H9 (cell line): ENCODE measurements at regions not wholly inside any gene's neighbourhood (a gene's known extent, or its start where the extent isn't known, plus 50 kb on each side); places are given as distances from the start of the nearest gene placed in this dataset.

Source experiments
- DNase-seq: peaks from one replicate; pipeline ENCODE4 v3.0.0-alpha.2; 2017
- H2AFZ ChIP-seq: one replicate; pipeline ENCODE4 v1.6.1; 2013; ENCODE audit warnings: mild to moderate bottlenecking, low read length, control low read depth, moderate library complexity
- H2AK5ac ChIP-seq: 2 replicates; pipeline ENCODE4 v1.6.1; 2013; ENCODE audit warnings: low read length, control low read depth, mixed read lengths; ENCODE audit not compliant: insufficient read length
- H2BK120ac ChIP-seq: one replicate; pipeline ENCODE4 v1.6.1; 2013; ENCODE audit warnings: low read depth, mild to moderate bottlenecking, low read length, control low read depth, inconsistent platforms; ENCODE audit not compliant: poor library complexity, severe bottlenecking
- H2BK12ac ChIP-seq: 2 replicates; pipeline ENCODE4 v1.6.1; 2013; ENCODE audit warnings: low read length, control low read depth, mixed read lengths, low read depth; ENCODE audit not compliant: insufficient read length
- H2BK15ac ChIP-seq: 2 replicates; pipeline ENCODE4 v1.6.1; 2013; ENCODE audit warnings: low read depth, low read length, control low read depth
- H2BK20ac ChIP-seq: one replicate; pipeline ENCODE4 v1.6.1; 2013; ENCODE audit warnings: low read depth, mild to moderate bottlenecking, low read length, control low read depth, inconsistent platforms; ENCODE audit not compliant: poor library complexity, severe bottlenecking
- H2BK5ac ChIP-seq: 2 replicates; pipeline ENCODE4 v1.6.1; 2013; ENCODE audit warnings: low read length, control low read depth, mixed read lengths; ENCODE audit not compliant: insufficient read length
- H3K14ac ChIP-seq: 2 replicates; pipeline ENCODE4 v1.6.1; 2013; ENCODE audit warnings: low read length, control low read depth; ENCODE audit not compliant: insufficient read depth
- H3K18ac ChIP-seq: 2 replicates; pipeline ENCODE4 v1.6.1; 2013; ENCODE audit warnings: low read depth, mild to moderate bottlenecking, mixed read lengths, low read length, control low read depth; ENCODE audit not compliant: insufficient read length
- H3K23ac ChIP-seq: 2 replicates; pipeline ENCODE4 v1.6.1; 2013; ENCODE audit warnings: low read length, control low read depth, mixed read lengths, low read depth; ENCODE audit not compliant: insufficient read length
- H3K23me2 ChIP-seq: 2 replicates; pipeline ENCODE4 v1.6.1; 2013; ENCODE audit warnings: low read depth, mild to moderate bottlenecking, mixed read lengths, low read length, control low read depth; ENCODE audit not compliant: insufficient read length, poor library complexity, severe bottlenecking
- H3K27ac ChIP-seq: 2 replicates; pipeline ENCODE4 v1.5.1; 2013; ENCODE audit warnings: low read length, control low read depth, mixed read lengths, low read depth; ENCODE audit not compliant: insufficient read length
- H3K27me3 ChIP-seq: 2 replicates; pipeline ENCODE4 v1.6.1; 2013; ENCODE audit warnings: low read length, control low read depth, inconsistent platforms; ENCODE audit not compliant: insufficient read depth
- H3K4ac ChIP-seq: 2 replicates; pipeline ENCODE4 v1.6.1; 2013; ENCODE audit warnings: low read depth, mild to moderate bottlenecking, control low read depth, inconsistent platforms, low read length, moderate library complexity
- H3K4me1 ChIP-seq: 2 replicates; pipeline ENCODE4 v1.6.1; 2013; ENCODE audit warnings: low read length, control low read depth, inconsistent platforms; ENCODE audit not compliant: insufficient read depth
- H3K4me2 ChIP-seq: 2 replicates; pipeline ENCODE4 v1.6.1; 2013; ENCODE audit warnings: low read length, control low read depth, mixed read lengths; ENCODE audit not compliant: insufficient read length, insufficient read depth
- H3K56ac ChIP-seq: 2 replicates; pipeline ENCODE4 v1.6.1; 2013; ENCODE audit warnings: low read depth, mild to moderate bottlenecking, mixed read lengths, low read length, control low read depth; ENCODE audit not compliant: insufficient read length
- H3K79me1 ChIP-seq: 2 replicates; pipeline ENCODE4 v1.6.1; 2013; ENCODE audit warnings: low read depth, mild to moderate bottlenecking, moderate library complexity, low read length, control low read depth, inconsistent platforms; ENCODE audit not compliant: insufficient read depth, poor library complexity, severe bottlenecking
- H3K79me2 ChIP-seq: 2 replicates; pipeline ENCODE4 v1.6.1; 2013; ENCODE audit warnings: low read length, control low read depth, inconsistent platforms; ENCODE audit not compliant: insufficient read depth
- H3K9ac ChIP-seq: 2 replicates; pipeline ENCODE4 v1.6.1; 2013; ENCODE audit warnings: low read length, control low read depth, mixed read lengths; ENCODE audit not compliant: insufficient read length; ENCODE audit errors: extremely low read depth
- H3K9me3 ChIP-seq: one replicate; pipeline ENCODE4 v1.6.1; 2013; ENCODE audit warnings: low read depth, low read length, inconsistent platforms; ENCODE audit not compliant: control insufficient read depth
- H3T11ph ChIP-seq: one replicate; pipeline ENCODE4 v1.6.1; 2013; ENCODE audit warnings: mild to moderate bottlenecking, low read length, control low read depth, inconsistent platforms
- H4K20me1 ChIP-seq: one replicate; pipeline ENCODE4 v1.6.1; 2013; ENCODE audit not compliant: control insufficient read depth, insufficient read length, insufficient read depth
- H4K5ac ChIP-seq: 2 replicates; pipeline ENCODE4 v1.6.1; 2013; ENCODE audit warnings: low read depth, mild to moderate bottlenecking, mixed read lengths, low read length, control low read depth; ENCODE audit not compliant: insufficient read length
- H4K8ac ChIP-seq: replicated peaks from 2 replicates; pipeline ENCODE4 v1.6.1; 2013; ENCODE audit warnings: low read length, control low read depth, mixed read lengths, low read depth; ENCODE audit not compliant: insufficient read length
- H4K91ac ChIP-seq: 2 replicates; pipeline ENCODE4 v1.6.1; 2013; ENCODE audit warnings: low read depth, mild to moderate bottlenecking, moderate library complexity, mixed read lengths, low read length, control low read depth; ENCODE audit not compliant: insufficient read length
- H3K27ac Mint-ChIP-seq, 3 experiments: 2 replicates in 2 of 3; 3 replicates in 1 of 3; pipeline ENCODE4 v1.8.0; 2020 to 2021; ENCODE audit warnings: mixed read lengths in 3 of 3, mild to moderate bottlenecking in 1 of 3, moderate library complexity in 1 of 3
- H3K27me3 Mint-ChIP-seq: 2 replicates; pipeline ENCODE4 v1.8.0; 2021; ENCODE audit warnings: low read depth, mild to moderate bottlenecking, moderate library complexity, mixed read lengths
- H3K36me3 Mint-ChIP-seq, 3 experiments: 2 replicates in 2 of 3; 3 replicates in 1 of 3; pipeline ENCODE4 v1.8.0; 2020 to 2021; ENCODE audit warnings: low read depth in 3 of 3, mixed read lengths in 3 of 3; ENCODE audit not compliant: insufficient read depth in 1 of 3
- H3K4me1 Mint-ChIP-seq, 2 experiments: 2 replicates each; pipeline ENCODE4 v1.8.0; 2020; ENCODE audit warnings: mixed read lengths in 2 of 2
- H3K4me3 Mint-ChIP-seq, 2 experiments: 2 replicates in 1 of 2; 3 replicates in 1 of 2; pipeline ENCODE4 v1.8.0; 2020 to 2021; ENCODE audit warnings: mild to moderate bottlenecking in 2 of 2, mixed read lengths in 2 of 2, moderate library complexity in 1 of 2
- H3K9me3 Mint-ChIP-seq, 2 experiments: 2 replicates in 1 of 2; 3 replicates in 1 of 2; pipeline ENCODE4 v1.8.0; 2020; ENCODE audit warnings: mild to moderate bottlenecking in 2 of 2, mixed read lengths in 2 of 2, moderate library complexity in 1 of 2
- WGBS: extraction: QIAGEN DNeasy Blood & Tissue Kit; methylation state at CpG from one replicate; pipeline ENCODE4 v1.1.7; 2013; ENCODE audit warnings: missing lambda C conversion rate, low lambda C conversion rate, mixed read lengths; ENCODE audit not compliant: insufficient read length; ENCODE audit errors: extremely low coverage; 5-methylcytosine and 5-hydroxymethylcytosine counted together
- TF ChIP-seq, protein P1 (sequence below): fragments of 200-600 bp; sonication (generic); conservative IDR thresholded peaks from 3 replicates; pipeline ENCODE4 v1.8.0; 2021; ENCODE audit warnings: antibody characterized with exemption, mild to moderate bottlenecking

DNA sequence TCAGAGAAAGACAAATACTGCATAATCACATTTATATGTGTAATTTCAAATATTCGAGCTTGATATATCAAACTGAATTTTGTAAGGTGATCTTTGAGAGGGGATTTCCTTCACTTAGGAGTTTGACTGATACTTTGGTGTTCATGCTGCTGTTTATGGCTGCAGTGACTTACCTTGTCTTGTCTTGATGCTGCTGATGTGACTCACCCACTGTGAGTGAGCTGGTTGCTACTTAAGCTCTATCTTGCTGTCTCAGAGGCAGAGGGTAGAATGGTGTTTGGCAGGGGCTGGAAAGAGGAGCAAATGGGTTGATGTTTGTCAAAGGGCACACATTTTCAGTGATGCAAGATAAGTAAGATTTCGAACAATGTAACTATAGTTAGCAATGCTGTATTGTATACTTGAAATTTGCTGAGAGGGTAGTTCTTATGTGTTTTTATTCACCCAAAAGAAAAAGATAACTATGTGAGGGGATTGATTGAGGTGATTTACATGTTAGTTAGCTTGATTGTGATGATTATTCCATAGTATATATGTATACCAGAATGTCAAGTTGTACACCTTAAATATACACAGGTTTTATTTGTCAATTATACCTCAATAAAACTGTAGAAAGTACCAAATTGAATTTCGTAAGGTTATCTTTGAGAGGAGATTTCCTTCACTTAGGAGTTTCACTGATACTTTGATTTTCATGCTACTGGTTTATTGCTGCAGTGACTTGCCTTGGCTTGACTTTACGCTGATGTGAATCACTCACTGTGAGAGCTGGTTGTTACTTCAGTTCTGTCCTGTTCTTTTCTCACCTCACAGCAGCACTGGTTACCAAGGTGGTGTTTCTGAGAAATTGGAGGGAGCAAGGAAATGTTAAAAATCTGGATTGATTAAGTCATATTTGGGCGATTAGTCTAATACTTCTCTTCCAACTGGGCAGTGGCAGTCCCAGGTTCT, 94.5 kb upstream of the SLC5A9 start:
- Histone ChIP-seq H3K56ac (no peak overlapping the region), H2AK5ac (no peak overlapping the region), H4K91ac (no peak overlapping the region), H2BK20ac (no peak overlapping the region), H3K18ac (no peak overlapping the region), H3K27me3 (no peaks in the 10 kb centered on the region), H4K20me1 (no peaks in the 10 kb centered on the region), H3K4ac (no peak overlapping the region), H3K4me2 (no peak overlapping the region), H2BK5ac (no peak overlapping the region), H3K79me2 (no peaks in the 10 kb centered on the region), H3K23me2 (no peaks in the 10 kb centered on the region), H3K23ac (no peak overlapping the region), H4K5ac (no peak overlapping the region), H2BK12ac (no peak overlapping the region), H3K9me3 (no peaks in the 10 kb centered on the region), H3K14ac (no peak overlapping the region), H3K9ac (no peak overlapping the region), H3T11ph (no peak overlapping the region), H2BK120ac (no peak overlapping the region), H3K79me1 (no peaks in the 10 kb centered on the region), H2BK15ac (no peak overlapping the region), H4K8ac (no peak overlapping the region), H3K27ac (no peak overlapping the region), H3K4me1 (no peaks in the 10 kb centered on the region), H2AFZ (no peak overlapping the region)
- H3K27me3 Mint-ChIP-seq: peaks cover 3% of the 10 kb centered on the region; the same call in 1 of the 2 replicates
- H3K4me3 Mint-ChIP-seq: no peak overlapping the region
- no peaks in the 10 kb centered on the region for H3K36me3 Mint-ChIP-seq
- no peak for DNase-seq
- no peak overlapping the region for H3K27ac Mint-ChIP-seq
- TF ChIP-seq, protein P1, sequence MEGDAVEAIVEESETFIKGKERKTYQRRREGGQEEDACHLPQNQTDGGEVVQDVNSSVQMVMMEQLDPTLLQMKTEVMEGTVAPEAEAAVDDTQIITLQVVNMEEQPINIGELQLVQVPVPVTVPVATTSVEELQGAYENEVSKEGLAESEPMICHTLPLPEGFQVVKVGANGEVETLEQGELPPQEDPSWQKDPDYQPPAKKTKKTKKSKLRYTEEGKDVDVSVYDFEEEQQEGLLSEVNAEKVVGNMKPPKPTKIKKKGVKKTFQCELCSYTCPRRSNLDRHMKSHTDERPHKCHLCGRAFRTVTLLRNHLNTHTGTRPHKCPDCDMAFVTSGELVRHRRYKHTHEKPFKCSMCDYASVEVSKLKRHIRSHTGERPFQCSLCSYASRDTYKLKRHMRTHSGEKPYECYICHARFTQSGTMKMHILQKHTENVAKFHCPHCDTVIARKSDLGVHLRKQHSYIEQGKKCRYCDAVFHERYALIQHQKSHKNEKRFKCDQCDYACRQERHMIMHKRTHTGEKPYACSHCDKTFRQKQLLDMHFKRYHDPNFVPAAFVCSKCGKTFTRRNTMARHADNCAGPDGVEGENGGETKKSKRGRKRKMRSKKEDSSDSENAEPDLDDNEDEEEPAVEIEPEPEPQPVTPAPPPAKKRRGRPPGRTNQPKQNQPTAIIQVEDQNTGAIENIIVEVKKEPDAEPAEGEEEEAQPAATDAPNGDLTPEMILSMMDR: no peak
- WGBS: no CpG with 5 or more reads among the region's 5 CpGs
- H3K4me1 Mint-ChIP-seq: no peaks in the 10 kb centered on the region
- H3K9me3 Mint-ChIP-seq: no peaks in the 10 kb centered on the region; a peak in 1 of 5 replicates
